PC-3 (cell line): ENCODE measurements at regions not wholly inside any gene's neighbourhood (a gene's known extent, or its start where the extent isn't known, plus 50 kb on each side); places are given as distances from the start of the nearest gene placed in this dataset.
A peak's percentile ranks its signal among the peaks of the same experiment; 100 is the strongest.

ENCODE experiments used
- ATAC-seq: fragments of 200-7000 bp; cut with Tn5 transposase; 2 replicates; pipeline ENCODE4 v1.9.1; 2020; ENCODE audit warnings: mild to moderate bottlenecking, moderate library complexity
- BruUV-seq: library from RNA; stranded (reverse); fragments of 400-500 nt; replicated peaks from 2 replicates; lab custom pipeline; 2021; lab: Mats Ljungman, UMichigan
- CTCF ChIA-PET: fragments of 300-600 bp; sonication (Branson Sonifier 250); formaldehyde crosslinking; loops from one replicate; lab custom pipeline; 2022; ENCODE audit warnings: antibody characterized with exemption; lab: Charles Lee
- POLR2A ChIA-PET: fragments of 300-600 bp; sonication (Branson Sonifier 250); formaldehyde crosslinking; loops from one replicate; lab custom pipeline; 2022; ENCODE audit warnings: antibody characterized with exemption; ENCODE audit not compliant: unreplicated experiment; lab: Charles Lee
- DNase-seq: peaks from one replicate; pipeline ENCODE4 v3.0.0-alpha.2; 2015
- H2AFZ ChIP-seq: fragments of 300-600 bp; sonication (generic); 2 replicates; pipeline ENCODE4 v1.6.0; 2016; ENCODE audit warnings: antibody characterized with exemption, low read length
- H3F3A ChIP-seq: fragments of 300-600 bp; sonication (generic); one replicate; pipeline ENCODE4 v1.6.0; 2017; ENCODE audit warnings: antibody characterized with exemption, low read length, control low read depth, mild to moderate bottlenecking; ENCODE audit not compliant: unreplicated experiment
- H3K27ac ChIP-seq: fragments of 300-600 bp; sonication (generic); 2 replicates; pipeline ENCODE4 v1.5.1; 2016; ENCODE audit warnings: mild to moderate bottlenecking, low read length
- H3K27me3 ChIP-seq: fragments of 300-600 bp; sonication (generic); 2 replicates; pipeline ENCODE4 v1.6.1; 2016; ENCODE audit warnings: low read length, mixed read lengths
- H3K36me3 ChIP-seq: fragments of 300-600 bp; sonication (generic); 2 replicates; pipeline ENCODE4 v1.6.1; 2016; ENCODE audit warnings: low read depth, mixed run types, low read length, mixed read lengths
- H3K4me1 ChIP-seq: fragments of 300-600 bp; sonication (generic); 2 replicates; pipeline ENCODE4 v1.5.1; 2016; ENCODE audit warnings: low read length; ENCODE audit not compliant: insufficient read depth
- H3K4me2 ChIP-seq: fragments of 300-600 bp; sonication (generic); 2 replicates; pipeline ENCODE4 v1.6.0; 2016; ENCODE audit warnings: low read length
- H3K4me3 ChIP-seq: fragments of 300-600 bp; sonication (generic); 2 replicates; pipeline ENCODE4 v1.5.1; 2016; ENCODE audit warnings: mild to moderate bottlenecking, low read length, mixed read lengths
- H3K79me2 ChIP-seq: fragments of 300-600 bp; sonication (generic); 2 replicates; pipeline ENCODE4 v1.6.1; 2017; ENCODE audit warnings: low read length, mixed read lengths
- H3K9ac ChIP-seq: fragments of 300-600 bp; sonication (generic); 2 replicates; pipeline ENCODE4 v1.6.0; 2016; ENCODE audit warnings: mild to moderate bottlenecking, low read length
- H3K9me2 ChIP-seq: fragments of 300-600 bp; sonication (generic); replicated peaks from 2 replicates; pipeline ENCODE4 v1.6.1; 2016; ENCODE audit warnings: mixed run types, low read length, mixed read lengths
- H3K9me3 ChIP-seq: fragments of 300-600 bp; sonication (generic); 2 replicates; pipeline ENCODE4 v1.6.1; 2016; ENCODE audit warnings: low read length, mixed read lengths
- H4K20me1 ChIP-seq: fragments of 300-600 bp; sonication (generic); 2 replicates; pipeline ENCODE4 v1.6.1; 2016; ENCODE audit warnings: low read length, mixed read lengths
- EZH2 ChIP-seq: fragments of 300-600 bp; sonication (generic); IDR thresholded peaks from one replicate; pipeline ENCODE4 v1.6.1; 2017; ENCODE audit warnings: antibody characterized with exemption, mild to moderate bottlenecking, low read length; ENCODE audit not compliant: unreplicated experiment
- EZH2phosphoT487 ChIP-seq: fragments of 300-600 bp; sonication (generic); IDR thresholded peaks from 2 replicates; pipeline ENCODE4 v1.6.1; 2018; ENCODE audit warnings: mild to moderate bottlenecking, antibody characterized with exemption, low read length, borderline replicate concordance
- intact Hi-C: fragments of 100-400 bp; cut with micrococcal nuclease; formaldehyde crosslinking; loops from 2 replicates; pipeline ENCODE4 v1.9.0; 2023
- TF ChIP-seq, protein P1 (sequence below): fragments of 300-600 bp; sonication (generic); conservative IDR thresholded peaks from 2 replicates; pipeline ENCODE4 v1.5.1; 2017; ENCODE audit warnings: antibody characterized with exemption, low read depth, mild to moderate bottlenecking, low read length

DNA sequence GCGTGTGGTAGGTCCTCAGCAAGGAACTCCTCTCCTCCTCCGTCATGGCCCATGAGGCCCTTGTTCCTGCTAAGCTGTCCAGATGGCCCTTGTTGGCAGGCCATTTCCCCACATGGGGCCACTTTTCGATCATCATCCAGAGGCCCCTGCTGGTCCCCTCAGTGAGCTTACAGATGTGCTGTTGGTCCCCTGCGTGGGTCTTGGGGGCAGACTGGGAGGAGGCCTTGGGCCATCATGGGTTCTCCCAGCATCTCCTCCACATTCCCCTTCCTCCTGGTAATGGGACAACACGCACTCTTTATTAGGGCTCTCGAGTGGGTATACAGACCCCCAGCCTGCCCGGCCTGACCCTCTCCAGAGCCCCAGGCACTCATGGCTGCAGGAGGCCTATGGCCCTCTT is 114.7 kb downstream of the BEGAIN start:
- ChIA-PET POLR2A (no interaction called here), CTCF (no interaction called here)
- Histone ChIP-seq H3K4me2 (peak overlapping the region; percentile 55; the same call in 1 of the 2 replicates), H2AFZ (no peak overlapping the region), H3K36me3 (no peaks in the 10 kb centered on the region), H3K27ac (no peak overlapping the region; the same call in 1 of the 2 replicates), H3K9ac (no peak overlapping the region), H3F3A (no peaks in the 10 kb centered on the region), H3K4me1 (peaks cover 40% of the 10 kb centered on the region), H3K27me3 (no peaks in the 10 kb centered on the region), H3K79me2 (no peaks in the 10 kb centered on the region), H3K9me2 (no peaks in the 10 kb centered on the region), H3K4me3 (no peak overlapping the region), H3K9me3 (no peaks in the 10 kb centered on the region), H4K20me1 (no peaks in the 10 kb centered on the region)
- BruUV-seq, result no TSS peak
- TF ChIP-seq, protein P1, sequence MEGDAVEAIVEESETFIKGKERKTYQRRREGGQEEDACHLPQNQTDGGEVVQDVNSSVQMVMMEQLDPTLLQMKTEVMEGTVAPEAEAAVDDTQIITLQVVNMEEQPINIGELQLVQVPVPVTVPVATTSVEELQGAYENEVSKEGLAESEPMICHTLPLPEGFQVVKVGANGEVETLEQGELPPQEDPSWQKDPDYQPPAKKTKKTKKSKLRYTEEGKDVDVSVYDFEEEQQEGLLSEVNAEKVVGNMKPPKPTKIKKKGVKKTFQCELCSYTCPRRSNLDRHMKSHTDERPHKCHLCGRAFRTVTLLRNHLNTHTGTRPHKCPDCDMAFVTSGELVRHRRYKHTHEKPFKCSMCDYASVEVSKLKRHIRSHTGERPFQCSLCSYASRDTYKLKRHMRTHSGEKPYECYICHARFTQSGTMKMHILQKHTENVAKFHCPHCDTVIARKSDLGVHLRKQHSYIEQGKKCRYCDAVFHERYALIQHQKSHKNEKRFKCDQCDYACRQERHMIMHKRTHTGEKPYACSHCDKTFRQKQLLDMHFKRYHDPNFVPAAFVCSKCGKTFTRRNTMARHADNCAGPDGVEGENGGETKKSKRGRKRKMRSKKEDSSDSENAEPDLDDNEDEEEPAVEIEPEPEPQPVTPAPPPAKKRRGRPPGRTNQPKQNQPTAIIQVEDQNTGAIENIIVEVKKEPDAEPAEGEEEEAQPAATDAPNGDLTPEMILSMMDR, result no peak
- TF ChIP-seq EZH2phosphoT487 (no peak), EZH2 (no peak)
- intact Hi-C loops, result no loop called here
- DNase-seq (no peak), ATAC-seq (no peak)

DNA sequence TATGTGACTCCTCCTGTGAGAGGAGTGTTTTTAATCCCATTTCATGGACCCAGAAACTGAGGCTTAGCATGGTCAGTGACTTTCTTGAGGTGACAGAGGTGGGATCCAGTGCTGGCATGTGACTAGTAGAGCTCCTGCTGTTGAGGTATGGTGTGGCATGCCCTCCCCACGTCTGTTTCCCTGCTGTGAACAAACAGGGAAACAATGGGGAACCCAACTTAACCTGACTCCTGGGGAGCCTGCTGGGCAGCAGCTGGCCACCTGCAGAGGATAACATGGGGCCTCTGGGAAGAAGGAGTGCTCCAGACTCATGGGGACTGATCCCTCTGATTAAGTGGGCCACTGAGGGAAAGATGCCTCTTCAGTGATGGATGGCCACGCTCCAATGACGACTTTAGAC is 114.0 kb downstream of the BEGAIN start:
- no peaks in the 10 kb centered on the region for H3K9me3 ChIP-seq
- H3K27me3 ChIP-seq, result no peaks in the 10 kb centered on the region
- H3K27ac ChIP-seq, result no peak overlapping the region
- no peaks in the 10 kb centered on the region for H3K36me3 ChIP-seq
- H3K4me3 ChIP-seq, result no peak overlapping the region
- ChIA-PET CTCF (no interaction called here), POLR2A (no interaction called here)
- TF ChIP-seq EZH2phosphoT487 (no peak), EZH2 (no peak)
- TF ChIP-seq, protein P1, result no peak
- H3K4me1 ChIP-seq, result peaks cover 42% of the 10 kb centered on the region
- H3F3A ChIP-seq, result no peaks in the 10 kb centered on the region
- ATAC-seq (no peak), DNase-seq (no peak)
- H2AFZ ChIP-seq, result no peak overlapping the region
- H4K20me1 ChIP-seq, result no peaks in the 10 kb centered on the region
- no TSS peak for BruUV-seq
- H3K4me2 ChIP-seq, result no peak overlapping the region
- no peaks in the 10 kb centered on the region for H3K9me2 ChIP-seq
- no peaks in the 10 kb centered on the region for H3K79me2 ChIP-seq
- intact Hi-C loops, result no loop called here
- no peak overlapping the region for H3K9ac ChIP-seq

DNA sequence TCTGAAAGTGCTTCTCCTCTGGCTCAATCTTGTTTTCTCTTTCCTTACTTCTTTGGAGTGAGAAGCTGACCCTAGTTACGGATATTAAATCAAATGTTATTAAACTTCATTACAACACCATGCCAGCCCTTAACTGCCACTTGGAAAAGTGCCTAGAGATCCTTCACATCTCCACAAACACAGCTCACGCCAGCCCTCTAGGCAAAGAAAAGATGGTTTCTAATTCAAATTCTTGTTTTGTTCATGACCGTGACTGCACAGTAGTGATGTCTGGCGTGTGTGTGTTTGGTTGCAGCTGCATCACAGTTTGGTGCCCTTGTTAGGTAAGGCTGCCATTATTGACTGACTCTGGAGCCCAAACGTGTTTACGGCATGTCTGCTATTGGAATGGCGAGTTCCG is 113.0 kb downstream of the BEGAIN start:
- ATAC-seq, result no peak
- Histone ChIP-seq H3K9ac (no peak overlapping the region), H2AFZ (no peak overlapping the region), H3K9me2 (no peaks in the 10 kb centered on the region), H3K4me1 (peaks cover 42% of the 10 kb centered on the region), H3K27me3 (no peaks in the 10 kb centered on the region), H3K36me3 (no peaks in the 10 kb centered on the region), H3K4me3 (no peak overlapping the region), H4K20me1 (no peaks in the 10 kb centered on the region), H3F3A (no peaks in the 10 kb centered on the region), H3K9me3 (no peaks in the 10 kb centered on the region), H3K4me2 (no peak overlapping the region), H3K79me2 (no peaks in the 10 kb centered on the region), H3K27ac (no peak overlapping the region)
- no TSS peak for BruUV-seq
- no peak for DNase-seq
- ChIA-PET POLR2A (no interaction called here), CTCF (no interaction called here)
- TF ChIP-seq, protein P1, result no peak
- no peak for TF ChIP-seq EZH2phosphoT487
- TF ChIP-seq EZH2, result no peak
- intact Hi-C loops, result no loop called here
